Urinary bladder (tissue), 3 donors: ENCODE measurements at regions not wholly inside any gene's neighbourhood (a gene's known extent, or its start where the extent isn't known, plus 50 kb on each side); places are given as distances from the start of the nearest gene placed in this dataset.
A peak's percentile ranks its signal among the peaks of the same experiment; 100 is the strongest.

ENCODE experiments used
- DNase-seq: peaks from one replicate; pipeline ENCODE4 v3.0.0-alpha.2; 2015; ENCODE audit errors: extremely low spot score
- H3K27ac ChIP-seq: one replicate; pipeline ENCODE4 v1.5.1; 2013; ENCODE audit warnings: low read depth, mild to moderate bottlenecking, moderate library complexity
- H3K36me3 ChIP-seq: one replicate; pipeline ENCODE4 v1.6.1; 2013; ENCODE audit warnings: mild to moderate bottlenecking, moderate library complexity; ENCODE audit not compliant: insufficient read depth
- H3K4me1 ChIP-seq: one replicate; pipeline ENCODE4 v1.6.1; 2013; ENCODE audit warnings: mild to moderate bottlenecking, moderate library complexity; ENCODE audit not compliant: insufficient read depth
- H3K4me3 ChIP-seq: one replicate; pipeline ENCODE4 v1.5.1; 2013; ENCODE audit warnings: low read depth, low read length
- WGBS: extraction: QIAGEN DNeasy Blood & Tissue Kit; methylation state at CpG from one replicate; pipeline ENCODE4 v1.1.7; 2013; 5-methylcytosine and 5-hydroxymethylcytosine counted together
- donor health status: healthy with polysubstance abuse.
- donor health status: healthy.

- no peak overlapping the region for H3K27ac ChIP-seq
- H3K4me1 ChIP-seq: no peaks in the 10 kb centered on the region
- H3K36me3 ChIP-seq: no peaks in the 10 kb centered on the region
- no peak for DNase-seq
- WGBS: 56% methylated on average over 2 of the region's 2 CpGs
- H3K4me3 ChIP-seq: no peak overlapping the region
Observed at GRCh38 chr5:93278896-93279295, 302.1 kb downstream of the NR2F1-AS1 start.

- no peak overlapping the region for H3K4me3 ChIP-seq
- no peaks in the 10 kb centered on the region for H3K4me1 ChIP-seq
- DNase-seq: no peak
- no peaks in the 10 kb centered on the region for H3K36me3 ChIP-seq
- H3K27ac ChIP-seq: no peak overlapping the region
- WGBS: 84% methylated on average over 6 of the region's 6 CpGs
Observed at GRCh38 chr5:93277051-93277450, 304.0 kb downstream of the NR2F1-AS1 start.

- no peaks in the 10 kb centered on the region for H3K36me3 ChIP-seq
- DNase-seq: no peak
Observed at GRCh38 chr5:93275376-93275775, 305.6 kb downstream of the NR2F1-AS1 start.

GRCh38 chr5:93274291-93274690, 306.7 kb downstream of the NR2F1-AS1 start:
- DNase-seq: no peak
- no peak overlapping the region for H3K4me3 ChIP-seq
- 83% methylated on average over 5 of the region's 5 CpGs for WGBS
- no peaks in the 10 kb centered on the region for H3K36me3 ChIP-seq
- H3K4me1 ChIP-seq: no peaks in the 10 kb centered on the region
- H3K27ac ChIP-seq: no peak overlapping the region

More at GRCh38 chr5:93275376-93275775, 305.6 kb downstream of the NR2F1-AS1 start:
- Histone ChIP-seq H3K27ac (no peak overlapping the region), H3K4me3 (no peak overlapping the region), H3K4me1 (no peaks in the 10 kb centered on the region)

- H3K4me1 ChIP-seq: no peaks in the 10 kb centered on the region
- H3K4me3 ChIP-seq: no peak overlapping the region
- 87% methylated on average over 2 of the region's 2 CpGs for WGBS
- H3K27ac ChIP-seq: no peak overlapping the region
- no peak for DNase-seq
- no peaks in the 10 kb centered on the region for H3K36me3 ChIP-seq
Observed at GRCh38 chr5:93273176-93273575, 307.8 kb downstream of the NR2F1-AS1 start.

GRCh38 chr5:93272108-93272507, 308.9 kb downstream of the NR2F1-AS1 start:
- H3K4me3 ChIP-seq: no peak overlapping the region
- WGBS: 80% methylated on average over 5 of the region's 5 CpGs
- H3K36me3 ChIP-seq: no peaks in the 10 kb centered on the region
- DNase-seq: no peak
- no peak overlapping the region for H3K27ac ChIP-seq
- no peaks in the 10 kb centered on the region for H3K4me1 ChIP-seq

GRCh38 chr5:93267736-93268135, 313.3 kb downstream of the NR2F1-AS1 start:
- no peak overlapping the region for H3K27ac ChIP-seq
- H3K4me3 ChIP-seq: no peak overlapping the region
- WGBS: 98% methylated on average over 13 of the region's 13 CpGs
- H3K4me1 ChIP-seq: no peaks in the 10 kb centered on the region
- H3K36me3 ChIP-seq: no peaks in the 10 kb centered on the region
- no peak for DNase-seq

- Histone ChIP-seq H3K36me3 (no peaks in the 10 kb centered on the region), H3K4me1 (no peaks in the 10 kb centered on the region), H3K27ac (no peak overlapping the region), H3K4me3 (no peak overlapping the region)
- WGBS: 99% methylated on average over 20 of the region's 20 CpGs
- DNase-seq: no peak
Observed at GRCh38 chr5:93267276-93267675, 313.7 kb downstream of the NR2F1-AS1 start.

- Histone ChIP-seq H3K27ac (no peak overlapping the region), H3K36me3 (no peaks in the 10 kb centered on the region), H3K4me1 (no peaks in the 10 kb centered on the region), H3K4me3 (no peak overlapping the region)
- WGBS: 89% methylated on average over 3 of the region's 3 CpGs
- DNase-seq: no peak
Observed at GRCh38 chr5:93257616-93258015, 323.4 kb downstream of the NR2F1-AS1 start.

GRCh38 chr5:93255796-93256195, 325.2 kb downstream of the NR2F1-AS1 start:
- Histone ChIP-seq H3K27ac (no peak overlapping the region), H3K36me3 (no peaks in the 10 kb centered on the region), H3K4me1 (no peaks in the 10 kb centered on the region), H3K4me3 (no peak overlapping the region)
- DNase-seq: no peak

GRCh38 chr5:93252165-93252564, 328.9 kb downstream of the NR2F1-AS1 start:
- WGBS: 98% methylated on average over 4 of the region's 4 CpGs
- Histone ChIP-seq H3K36me3 (no peaks in the 10 kb centered on the region), H3K27ac (no peak overlapping the region), H3K4me3 (no peak overlapping the region), H3K4me1 (no peaks in the 10 kb centered on the region)
- DNase-seq: no peak

- H3K4me3 ChIP-seq: no peak overlapping the region
- no peaks in the 10 kb centered on the region for H3K36me3 ChIP-seq
- no peak overlapping the region for H3K27ac ChIP-seq
- 80% methylated on average over 2 of the region's 2 CpGs for WGBS
- DNase-seq: no peak
- no peaks in the 10 kb centered on the region for H3K4me1 ChIP-seq
Observed at GRCh38 chr5:93251347-93251746, 329.7 kb downstream of the NR2F1-AS1 start.

- no peak overlapping the region for H3K4me3 ChIP-seq
- H3K4me1 ChIP-seq: no peaks in the 10 kb centered on the region
- no peak for DNase-seq
- WGBS: 25% methylated on average over 2 of the region's 2 CpGs
- H3K27ac ChIP-seq: no peak overlapping the region
- H3K36me3 ChIP-seq: no peaks in the 10 kb centered on the region
Observed at GRCh38 chr5:93250424-93250823, 330.6 kb downstream of the NR2F1-AS1 start.

- H3K4me3 ChIP-seq: peak overlapping the region; percentile 26
Observed at GRCh38 chr5:93249651-93250289, 331.2 kb downstream of the NR2F1-AS1 start.

GRCh38 chr5:93247105-93247504, 333.9 kb downstream of the NR2F1-AS1 start:
- 33% methylated on average over 3 of the region's 3 CpGs for WGBS

More at GRCh38 chr5:93249651-93250289, 331.2 kb downstream of the NR2F1-AS1 start:
- WGBS: 34% methylated on average over 11 of the region's 11 CpGs
- DNase-seq: no peak
- H3K27ac ChIP-seq: peak overlapping the region; percentile 59
- no peaks in the 10 kb centered on the region for H3K36me3 ChIP-seq
- H3K4me1 ChIP-seq: no peaks in the 10 kb centered on the region

More at GRCh38 chr5:93247105-93247504, 333.9 kb downstream of the NR2F1-AS1 start:
- no peaks in the 10 kb centered on the region for H3K36me3 ChIP-seq
- no peak for DNase-seq
- H3K27ac ChIP-seq: no peak overlapping the region
- no peaks in the 10 kb centered on the region for H3K4me1 ChIP-seq
- H3K4me3 ChIP-seq: no peak overlapping the region
